ENCODE measurements at regions not wholly inside any gene's neighbourhood (a gene's known extent, or its start where the extent isn't known, plus 50 kb on each side); places are given as distances from the start of the nearest gene placed in this dataset.
"Not testable (repeated sequence)": the region's sequence is repeated elsewhere in the genome, so short reads cannot be mapped to it uniquely, and the experiment has no call there.

- TF ChIP-seq CTCF (conservative IDR thresholded peaks at IDR 0.05; ENCODE audit: low read length); EZH2phosphoT487 (IDR thresholded peaks at IDR 0.05; ENCODE audit: borderline replicate concordance): not testable (repeated sequence)
Observed at GRCh38 chr12:68398689-68399088, 66.5 kb upstream of the MDM1 start.

All from Loucy (cell line).